GM12892 (cell line): ENCODE measurements at regions not wholly inside any gene's neighbourhood (a gene's known extent, or its start where the extent isn't known, plus 50 kb on each side); places are given as distances from the start of the nearest gene placed in this dataset.

ENCODE experiments used
- DNase-seq: peaks from one replicate; pipeline ENCODE4 v3.0.0; 2011; ENCODE audit not compliant: insufficient read length
- FAIRE-seq: peaks from 2 replicates; lab custom pipeline; 2011; peaks lifted over from hg19 to GRCh38; lab: Jason Lieb, UNC
- POLR2A ChIP-seq: IDR thresholded peaks from 2 replicates; pipeline ENCODE4 v1.6.1; 2011; ENCODE audit warnings: low read depth, low read length, control low read depth
- POLR2AphosphoS5 ChIP-seq: IDR thresholded peaks from 2 replicates; pipeline ENCODE4 v1.6.1; 2011; ENCODE audit warnings: low read depth, low read length, control low read depth
- TAF1 ChIP-seq: IDR thresholded peaks from 2 replicates; pipeline ENCODE4 v1.6.1; 2011; ENCODE audit warnings: low read depth, mild to moderate bottlenecking, control low read depth, low read length, borderline replicate concordance

DNA sequence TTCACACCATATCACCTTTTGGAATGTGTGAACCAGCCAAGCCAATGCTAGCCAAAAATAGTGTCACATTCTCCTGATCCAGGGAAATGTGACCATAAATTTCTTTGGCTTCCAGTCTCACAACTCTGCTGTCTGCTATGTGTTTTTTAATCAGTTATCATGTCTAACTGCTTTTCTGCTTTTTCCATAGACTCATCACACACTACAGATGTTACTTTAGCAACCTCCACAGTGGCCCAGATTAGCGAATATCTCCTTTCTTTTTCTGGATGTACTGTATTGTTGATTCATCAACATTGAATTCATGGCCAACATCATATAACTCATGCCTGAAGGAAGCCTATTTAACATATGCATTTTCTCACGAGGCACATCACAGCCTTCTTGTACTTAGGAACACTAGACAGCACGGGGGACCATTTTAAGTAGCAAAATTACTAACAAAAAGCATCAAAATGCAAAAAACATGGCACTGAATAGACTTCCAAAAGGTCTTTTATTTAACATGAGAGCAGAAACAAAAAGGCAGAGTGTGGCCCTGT lies 73.1 kb upstream of the POU2AF2 start:
- FAIRE-seq = peak; percentile 73

DNA sequence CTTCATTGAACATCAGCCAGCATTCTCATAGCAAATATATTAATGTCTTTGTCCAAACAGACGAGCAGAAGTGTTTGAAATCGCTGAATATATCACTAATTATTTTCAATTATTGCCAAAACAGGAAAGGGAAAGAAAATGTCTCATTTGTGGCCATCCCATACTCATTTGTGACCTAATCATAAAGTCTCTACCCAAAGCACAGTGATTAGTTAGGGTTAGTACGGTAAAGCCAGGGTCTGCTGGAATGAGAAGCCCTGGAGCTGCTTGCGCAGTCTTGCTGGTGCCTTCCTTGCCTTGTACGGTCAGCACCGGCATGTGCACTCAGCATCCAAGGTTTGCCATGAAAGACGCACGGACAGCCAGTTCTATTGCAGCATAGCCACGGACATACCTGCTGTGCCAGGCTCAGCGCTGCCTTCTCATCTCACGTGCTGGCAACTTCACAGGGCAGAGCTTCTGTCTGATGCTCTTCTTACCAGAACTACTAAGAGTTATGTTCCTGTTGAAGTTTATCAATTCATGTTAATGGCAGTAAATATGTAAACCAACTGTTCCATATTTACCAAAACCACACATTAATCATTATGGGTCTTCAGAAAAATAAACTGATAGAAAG lies 74.7 kb upstream of the POU2AF2 start:
- FAIRE-seq = peak; percentile 88
- no peak for DNase-seq
- no peak for TF ChIP-seq TAF1
- no peak for TF ChIP-seq POLR2A
- no peak for TF ChIP-seq POLR2AphosphoS5

More for the DNA sequence above, 73.1 kb upstream of the POU2AF2 start:
- TF ChIP-seq POLR2A (no peak), TAF1 (no peak), POLR2AphosphoS5 (no peak)
- DNase-seq = no peak

- FAIRE-seq (peak; percentile 50), DNase-seq (no peak)
- no peak for TF ChIP-seq POLR2AphosphoS5
- TF ChIP-seq TAF1 = no peak
- no peak for TF ChIP-seq POLR2A
These were observed 76.2 kb upstream of the POU2AF2 start for GRCh38 chr11:111169367-111169766.

DNA sequence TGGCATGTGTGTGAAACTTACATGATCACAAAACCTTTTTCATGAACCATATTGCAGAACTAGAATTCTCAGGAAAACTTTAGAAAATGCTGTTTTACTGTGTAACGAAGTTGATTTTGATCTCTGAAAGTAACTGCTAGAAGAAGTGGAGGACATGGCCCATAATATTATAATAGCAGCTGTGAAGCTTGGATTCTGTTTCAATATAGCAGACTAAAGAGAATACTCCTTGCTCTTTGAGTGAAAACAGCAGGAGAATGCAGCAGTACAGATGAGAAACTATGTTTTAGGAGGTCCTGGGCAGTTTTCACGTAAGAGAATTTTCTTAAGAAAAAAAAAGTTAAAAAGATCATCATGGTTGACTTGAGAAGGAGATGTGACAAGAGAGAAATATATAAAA lies 76.7 kb upstream of the POU2AF2 start:
- TF ChIP-seq POLR2A (no peak), TAF1 (no peak)
- DNase-seq = no peak
- peak; percentile 66 for FAIRE-seq

GRCh38 chr11:111167666-111168065 lies 77.9 kb upstream of the POU2AF2 start:
- FAIRE-seq (no peak), DNase-seq (no peak)
- TF ChIP-seq TAF1 (no peak), POLR2A (no peak), POLR2AphosphoS5 (no peak)

DNA sequence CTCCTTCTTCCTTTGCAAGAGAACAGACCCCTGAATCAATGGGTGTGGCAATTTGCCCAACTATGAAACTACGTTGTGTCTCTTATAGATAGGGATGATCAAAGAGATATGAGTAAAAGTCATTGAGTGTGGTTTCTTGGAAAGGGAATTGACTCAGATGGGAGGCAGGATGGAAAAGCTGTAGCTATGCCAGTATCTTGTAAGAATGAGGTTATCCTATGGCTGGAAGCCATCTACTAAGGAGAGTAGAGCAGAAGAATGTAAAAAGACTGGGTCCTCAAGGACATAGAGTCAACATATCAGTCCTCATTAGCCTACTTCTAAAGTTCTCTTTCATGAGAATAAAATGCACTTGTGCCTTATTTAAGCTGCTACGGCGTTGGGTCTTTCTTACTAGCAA lies 78.9 kb upstream of the POU2AF2 start:
- TF ChIP-seq POLR2AphosphoS5 = no peak
- no peak for TF ChIP-seq POLR2A
- TF ChIP-seq TAF1 = no peak
- DNase-seq (no peak), FAIRE-seq (no peak)

- peak; percentile 81 for FAIRE-seq
- DNase-seq = no peak
- TF ChIP-seq POLR2AphosphoS5 (no peak), TAF1 (no peak), POLR2A (no peak)
These were observed 83.2 kb upstream of the POU2AF2 start for GRCh38 chr11:111162305-111162704.

DNA sequence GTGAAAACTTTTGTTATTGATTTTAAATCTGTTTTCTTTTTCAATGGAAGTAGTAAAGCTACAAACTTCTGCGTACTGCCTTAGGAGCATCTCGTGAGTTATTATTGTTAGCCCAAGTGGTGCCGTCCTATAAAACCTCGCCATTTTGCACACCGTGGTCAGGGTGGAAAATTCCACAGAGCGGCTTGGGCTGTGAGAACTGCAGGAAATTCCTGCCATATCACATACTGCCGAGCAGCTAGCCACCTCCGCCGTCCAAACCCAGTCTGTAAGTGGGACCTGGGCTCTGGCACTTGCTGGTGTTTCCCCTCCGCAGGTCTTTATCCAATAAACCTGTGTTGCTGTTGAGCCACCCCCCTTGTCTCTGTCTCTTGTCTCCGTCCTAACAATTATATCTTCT lies 88.0 kb upstream of the POU2AF2 start:
- no peak for DNase-seq
- TF ChIP-seq TAF1 (no peak), POLR2AphosphoS5 (no peak), POLR2A (no peak)
- no peak for FAIRE-seq

GRCh38 chr11:111155021-111155420 lies 90.5 kb upstream of the POU2AF2 start:
- FAIRE-seq (no peak), DNase-seq (no peak)
- no peak for TF ChIP-seq TAF1
- no peak for TF ChIP-seq POLR2AphosphoS5
- no peak for TF ChIP-seq POLR2A

DNA sequence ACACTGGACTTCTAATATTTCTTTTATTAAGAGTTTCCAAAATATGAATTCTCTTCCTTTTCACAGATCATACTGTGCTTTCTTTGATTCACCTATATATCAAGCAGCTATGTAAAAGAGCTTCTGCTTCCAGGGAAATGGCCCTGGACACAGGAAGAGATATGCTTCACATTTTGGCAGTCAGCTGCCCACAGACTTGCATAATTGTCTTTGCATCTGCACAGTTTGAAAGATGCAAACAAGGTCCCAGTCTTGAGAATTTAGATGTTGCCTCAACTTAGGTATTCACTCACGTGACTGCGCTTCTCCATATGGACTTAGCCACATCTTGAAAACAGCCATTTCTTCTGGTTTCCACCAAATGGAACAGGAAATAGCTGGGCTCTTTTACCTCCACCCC lies 92.3 kb upstream of the POU2AF2 start:
- FAIRE-seq (no peak), DNase-seq (no peak)
- TF ChIP-seq POLR2AphosphoS5 (no peak), TAF1 (no peak), POLR2A (no peak)

DNA sequence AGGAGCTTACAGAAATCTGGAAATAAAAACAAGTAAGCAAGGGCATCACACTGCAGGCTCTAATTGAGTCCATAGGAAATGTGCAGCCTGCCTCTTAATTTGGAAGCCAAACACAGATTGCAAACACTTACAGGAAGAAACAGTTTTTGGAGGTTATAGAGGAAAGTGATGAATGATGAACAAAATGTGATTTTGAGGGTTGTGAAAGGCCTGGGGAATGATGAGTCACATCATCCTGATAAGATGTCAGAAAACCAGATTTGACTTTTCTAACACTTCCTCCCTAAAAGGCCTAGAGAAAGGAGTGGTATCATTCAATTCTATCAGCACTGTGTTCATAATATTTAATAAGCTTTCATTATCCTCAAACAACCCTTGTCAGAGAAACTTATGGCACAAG lies 96.6 kb upstream of the POU2AF2 start:
- no peak for DNase-seq

GRCh38 chr11:111148121-111148520 lies 97.4 kb upstream of the POU2AF2 start:
- no peak for FAIRE-seq
- no peak for DNase-seq

More for the DNA sequence above, 96.6 kb upstream of the POU2AF2 start:
- TF ChIP-seq POLR2AphosphoS5 (no peak), POLR2A (no peak), TAF1 (no peak)
- no peak for FAIRE-seq

DNA sequence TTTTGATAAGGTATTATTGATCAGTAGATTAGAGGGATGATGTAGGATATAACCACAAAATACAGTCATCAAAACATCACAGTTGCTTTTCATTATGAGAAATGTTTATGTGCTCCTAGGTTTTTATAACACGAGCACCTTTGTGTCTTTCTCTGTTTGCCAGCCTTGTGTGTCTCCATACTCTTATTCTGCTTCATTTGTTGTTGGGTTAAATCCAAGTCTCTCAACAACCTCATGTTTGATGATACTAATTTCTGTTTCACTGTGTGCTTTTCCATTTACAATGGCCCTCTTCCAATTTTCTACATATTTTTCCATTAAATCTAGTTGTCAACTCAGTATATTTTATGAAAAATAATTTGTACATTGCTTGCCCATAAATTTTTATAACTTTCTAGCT lies 107.7 kb upstream of the POU2AF2 start:
- no peak for DNase-seq
- no peak for FAIRE-seq
- TF ChIP-seq POLR2AphosphoS5 (no peak), TAF1 (no peak), POLR2A (no peak)

More at GRCh38 chr11:111148121-111148520, 97.4 kb upstream of the POU2AF2 start:
- TF ChIP-seq TAF1 (no peak), POLR2AphosphoS5 (no peak), POLR2A (no peak)
